ENCODE measurements at regions not wholly inside any gene's neighbourhood (a gene's known extent, or its start where the extent isn't known, plus 50 kb on each side); places are given as distances from the start of the nearest gene placed in this dataset.

- H3K4me3 ChIP-seq = no peak overlapping the region
- H3K4me1 ChIP-seq = peaks cover 0 to 3% (median 0%) of the 10 kb centered on the region in 4 donors
- no peak for TF ChIP-seq POLR2AphosphoS5 (IDR thresholded peaks at IDR 0.05)
- TF ChIP-seq EP300 (IDR thresholded peaks at IDR 0.05) = no peak
- TF ChIP-seq CTCF (IDR thresholded peaks at IDR 0.05) = no peak
- no peak for TF ChIP-seq POLR2A (IDR thresholded peaks at IDR 0.05; ENCODE audit: low read depth)
- H3K36me3 ChIP-seq = no peaks in the 10 kb centered on the region
- no peaks in the 10 kb centered on the region for H3K9me3 ChIP-seq
- WGBS = 74% methylated on average over 3 of the region's 3 CpGs
- DNase-seq (ENCODE audit: extremely low spot score) = no peak
- H3K27me3 ChIP-seq = no peaks in the 10 kb centered on the region
- no peak overlapping the region for H3K27ac ChIP-seq (replicated peaks in 1 of 4)
- intact Hi-C loops (cut with DNase I) = no loop called here
Measured at GRCh38 chr1:83769072-83769471, 229.9 kb downstream of the TTLL7 start.

GRCh38 chr1:83766241-83766691 lies 232.7 kb downstream of the TTLL7 start:
- H3K4me1 ChIP-seq = peaks cover 0 to 6% (median 3%) of the 10 kb centered on the region in 4 donors
- 67% methylated on average over 1 of the region's 1 CpG for WGBS
- H3K4me3 ChIP-seq = no peak overlapping the region
- H3K27me3 ChIP-seq = no peaks in the 10 kb centered on the region
- TF ChIP-seq CTCF (IDR thresholded peaks at IDR 0.05) (no peak), EP300 (IDR thresholded peaks at IDR 0.05) (no peak), POLR2A (IDR thresholded peaks at IDR 0.05; ENCODE audit: low read depth) (no peak), POLR2AphosphoS5 (IDR thresholded peaks at IDR 0.05) (no peak)
- intact Hi-C loops (cut with DNase I) = no loop called here
- DNase-seq (ENCODE audit: extremely low spot score) = no peak
- no peaks in the 10 kb centered on the region for H3K9me3 ChIP-seq
- no peak overlapping the region for H3K27ac ChIP-seq (replicated peaks in 1 of 4)
- no peaks in the 10 kb centered on the region for H3K36me3 ChIP-seq

- TF ChIP-seq POLR2AphosphoS5 (IDR thresholded peaks at IDR 0.05) (no peak), EP300 (IDR thresholded peaks at IDR 0.05) (no peak), POLR2A (IDR thresholded peaks at IDR 0.05; ENCODE audit: low read depth) (no peak), CTCF (IDR thresholded peaks at IDR 0.05) (no peak)
- DNase-seq (ENCODE audit: extremely low spot score) = no peak
- peaks cover 0 to 7% (median 4%) of the 10 kb centered on the region in 4 donors for H3K4me1 ChIP-seq
- intact Hi-C loops (cut with DNase I) = no loop called here
- no peak overlapping the region for H3K27ac ChIP-seq (replicated peaks in 1 of 4)
- WGBS = 88% methylated on average over 3 of the region's 3 CpGs
- H3K36me3 ChIP-seq = no peaks in the 10 kb centered on the region
- H3K27me3 ChIP-seq = no peaks in the 10 kb centered on the region
- no peak overlapping the region for H3K4me3 ChIP-seq
- H3K9me3 ChIP-seq = no peaks in the 10 kb centered on the region
Measured at GRCh38 chr1:83765125-83765524, 233.8 kb downstream of the TTLL7 start.

GRCh38 chr1:83764209-83764608 lies 234.7 kb downstream of the TTLL7 start:
- TF ChIP-seq EP300 (IDR thresholded peaks at IDR 0.05) (no peak), CTCF (IDR thresholded peaks at IDR 0.05) (no peak), POLR2AphosphoS5 (IDR thresholded peaks at IDR 0.05) (no peak)
- peaks cover 0 to 7% (median 2%) of the 10 kb centered on the region in 4 donors for H3K4me1 ChIP-seq
- no peak for DNase-seq (ENCODE audit: extremely low spot score)
- no peak overlapping the region for H3K27ac ChIP-seq (replicated peaks in 1 of 4)
- 83% methylated on average over 2 of the region's 2 CpGs for WGBS
- H3K27me3 ChIP-seq = no peaks in the 10 kb centered on the region
- no peaks in the 10 kb centered on the region for H3K9me3 ChIP-seq
- intact Hi-C loops (cut with DNase I) = no loop called here
- no peak overlapping the region for H3K4me3 ChIP-seq
- no peaks in the 10 kb centered on the region for H3K36me3 ChIP-seq

GRCh38 chr1:83763361-83764095 lies 235.4 kb downstream of the TTLL7 start:
- DNase-seq (ENCODE audit: extremely low spot score) = no peak
- intact Hi-C loops (cut with DNase I) = no loop called here
- TF ChIP-seq EP300 (IDR thresholded peaks at IDR 0.05) = no peak
- TF ChIP-seq POLR2A (IDR thresholded peaks at IDR 0.05; ENCODE audit: low read depth) = no peak
- TF ChIP-seq POLR2AphosphoS5 (IDR thresholded peaks at IDR 0.05) = no peak
- no peak for TF ChIP-seq CTCF (IDR thresholded peaks at IDR 0.05)
- H3K36me3 ChIP-seq = no peaks in the 10 kb centered on the region
- 74% methylated on average over 6 of the region's 6 CpGs for WGBS
- H3K4me1 ChIP-seq = peaks cover 0 to 7% (median 2%) of the 10 kb centered on the region in 4 donors
- H3K9me3 ChIP-seq = no peaks in the 10 kb centered on the region
- H3K27me3 ChIP-seq = no peaks in the 10 kb centered on the region
- no peak overlapping the region for H3K4me3 ChIP-seq
- H3K27ac ChIP-seq (replicated peaks in 1 of 4) = no peak overlapping the region
